T47D (cell line): ENCODE measurements at regions not wholly inside any gene's neighbourhood (a gene's known extent, or its start where the extent isn't known, plus 50 kb on each side); places are given as distances from the start of the nearest gene placed in this dataset.

Source experiments
- DNase-seq, 2 experiments: peaks; one replicate each; pipeline versions ENCODE4 v3.0.0 to v3.0.0-alpha.2; 2011 to 2012; ENCODE audit warnings: low read depth in 1 of 2, low spot score in 1 of 2
- JUND ChIP-seq: IDR thresholded peaks from 2 replicates; pipeline ENCODE4 v1.6.1; 2012; ENCODE audit warnings: low read depth
- in situ Hi-C: cut with HindIII; loops from 2 replicates; pipeline ENCODE4 v1.10.0; 2016; ENCODE audit warnings: low sequenced_read_pairs, low pct_unique_long_range_greater_than_20kb

GRCh38 chr5:135236908-135237747 lies 161.9 kb downstream of the MACROH2A1 start:
- DNase-seq, result no peak
- in situ Hi-C loops, result no loop called here
- TF ChIP-seq JUND, result no peak

DNA sequence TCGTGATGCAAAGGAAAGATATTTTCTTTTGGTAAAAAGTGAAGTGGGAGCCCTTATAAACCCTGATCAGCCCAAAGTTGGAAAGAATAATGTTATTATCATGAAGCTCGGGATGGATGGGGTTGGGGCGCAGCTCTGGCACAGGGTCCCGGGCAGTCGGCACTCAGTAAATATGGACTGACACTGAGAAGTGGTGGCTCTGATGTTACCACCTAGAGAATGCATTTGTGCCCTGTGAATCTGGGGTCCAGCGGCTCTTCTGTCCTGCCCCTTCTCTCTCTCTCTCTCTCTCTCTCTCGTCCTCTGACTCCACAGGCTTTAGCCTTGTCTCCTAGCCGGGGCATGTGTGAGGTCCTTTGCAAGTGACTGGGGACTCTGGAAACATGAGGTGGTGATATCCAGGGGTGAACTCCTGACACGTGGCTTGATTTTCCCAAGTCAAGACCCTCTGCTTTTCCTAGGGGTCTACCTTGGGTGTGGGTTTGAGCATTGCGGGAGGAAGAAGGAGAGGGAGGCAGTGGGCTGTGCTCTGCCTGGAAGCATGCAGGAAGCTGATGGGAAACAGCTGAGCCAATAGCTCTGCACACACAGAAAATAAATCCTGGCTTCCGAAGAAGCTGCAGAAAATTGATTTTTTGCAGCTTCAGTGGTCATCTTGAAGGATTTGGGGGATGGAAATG lies 162.7 kb downstream of the MACROH2A1 start:
- DNase-seq, result no peak
- TF ChIP-seq JUND, result no peak
- in situ Hi-C loops, result no loop called here

DNA sequence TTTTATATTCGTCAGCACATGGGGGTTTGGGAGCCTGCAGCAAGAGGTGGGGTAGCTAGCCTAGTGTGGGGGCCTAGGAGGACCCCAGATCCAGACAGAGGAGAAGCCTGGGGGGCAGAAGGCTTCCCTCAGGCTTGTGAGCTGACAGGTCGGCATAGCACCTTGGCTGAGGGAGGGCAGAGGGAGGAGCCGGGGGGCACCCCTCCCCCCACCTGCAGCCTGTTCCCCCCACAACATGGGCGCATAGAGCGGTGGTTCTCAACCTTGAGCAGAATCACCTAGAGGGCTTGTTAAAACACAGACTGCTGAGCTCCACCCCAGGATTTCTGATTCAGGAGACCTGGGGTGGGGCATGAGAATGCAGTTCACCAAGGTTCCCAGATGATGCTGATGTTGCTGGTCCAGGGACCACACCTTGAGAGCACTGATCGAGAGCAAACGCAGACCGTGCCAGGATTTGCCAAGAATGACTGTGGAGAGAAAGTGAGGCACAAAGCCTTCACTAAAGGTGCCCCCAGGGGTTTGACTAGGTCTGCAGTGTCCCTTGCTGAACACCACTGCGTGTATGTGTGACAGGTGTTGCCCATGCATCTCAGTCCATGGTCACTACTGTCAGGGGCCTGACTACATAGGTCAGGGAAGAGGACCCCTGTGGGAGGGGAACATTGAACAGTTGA lies 163.3 kb downstream of the MACROH2A1 start:
- in situ Hi-C loops, result no loop called here
- no peak for DNase-seq
- no peak for TF ChIP-seq JUND

GRCh38 chr5:135234666-135235401 lies 164.2 kb downstream of the MACROH2A1 start:
- TF ChIP-seq JUND, result no peak
- no peak for DNase-seq
- in situ Hi-C loops, result no loop called here

GRCh38 chr5:135234242-135234641 lies 164.8 kb downstream of the MACROH2A1 start:
- TF ChIP-seq JUND, result no peak
- DNase-seq, result no peak
- in situ Hi-C loops, result no loop called here

GRCh38 chr5:135233477-135233876 lies 165.6 kb downstream of the MACROH2A1 start:
- no peak for TF ChIP-seq JUND
- DNase-seq, result no peak
- in situ Hi-C loops, result no loop called here

GRCh38 chr5:135232958-135233357 lies 166.1 kb downstream of the MACROH2A1 start:
- TF ChIP-seq JUND, result no peak
- no peak for DNase-seq
- in situ Hi-C loops, result no loop called here

GRCh38 chr5:135231289-135231688 lies 167.7 kb downstream of the MACROH2A1 start:
- no peak for TF ChIP-seq JUND
- DNase-seq, result no peak
- in situ Hi-C loops, result no loop called here

- in situ Hi-C loops, result no loop called here
- DNase-seq, result no peak
Observed at GRCh38 chr5:135230251-135230925, 168.6 kb downstream of the MACROH2A1 start.

DNA sequence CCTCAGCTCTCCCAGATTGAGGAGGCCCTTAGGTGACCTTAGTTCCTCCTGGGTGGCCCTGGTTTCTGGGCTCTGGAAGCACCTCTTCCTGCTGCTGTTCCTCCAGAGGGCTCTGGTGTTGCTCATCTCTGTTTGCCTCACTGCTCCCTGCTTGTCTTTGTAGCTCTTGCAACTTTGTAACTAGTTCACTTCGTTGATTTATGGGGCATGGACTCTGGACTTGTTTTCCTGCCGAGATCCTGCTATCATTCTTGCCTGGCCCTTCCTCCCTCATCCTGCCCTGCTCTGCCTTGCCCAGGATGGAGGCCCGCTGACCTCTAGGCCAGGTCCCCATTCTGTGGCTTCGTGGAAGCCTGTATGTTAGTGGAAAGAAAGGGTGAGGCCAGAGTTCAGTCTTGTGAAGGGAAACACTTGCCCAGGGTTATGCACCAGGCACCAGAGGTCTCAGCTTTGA lies 169.3 kb downstream of the MACROH2A1 start:
- no peak for DNase-seq
- no peak for TF ChIP-seq JUND
- in situ Hi-C loops, result no loop called here

More at GRCh38 chr5:135230251-135230925, 168.6 kb downstream of the MACROH2A1 start:
- TF ChIP-seq JUND, result no peak

DNA sequence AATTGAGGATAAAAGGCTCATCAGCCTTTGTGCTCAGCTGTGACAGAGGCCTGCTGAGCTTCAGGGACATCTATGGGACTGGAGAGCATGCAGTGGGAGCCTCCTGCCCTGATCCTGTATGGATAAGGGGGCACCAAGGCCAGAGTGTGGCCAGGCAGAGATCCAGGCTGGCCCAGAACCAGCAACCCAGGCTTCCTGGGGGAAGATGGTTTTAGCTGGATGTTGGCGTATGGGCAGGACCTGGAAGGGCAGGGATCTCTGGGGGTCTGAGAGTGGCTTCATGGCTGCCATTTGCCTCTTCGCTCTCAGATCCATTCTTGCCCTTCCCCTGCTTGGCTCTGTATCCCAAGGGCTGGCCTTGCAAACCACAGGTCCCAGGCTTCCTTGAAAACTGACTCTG lies 169.9 kb downstream of the MACROH2A1 start:
- in situ Hi-C loops, result no loop called here
- DNase-seq, result no peak
- no peak for TF ChIP-seq JUND

- no peak for TF ChIP-seq JUND
- in situ Hi-C loops, result no loop called here
- no peak for DNase-seq
Observed at GRCh38 chr5:135228222-135228621, 170.8 kb downstream of the MACROH2A1 start.
